Ramos (cell line): ENCODE measurements at regions not wholly inside any gene's neighbourhood (a gene's known extent, or its start where the extent isn't known, plus 50 kb on each side); places are given as distances from the start of the nearest gene placed in this dataset.
"Not testable (repeated sequence)": the region's sequence is repeated elsewhere in the genome, so short reads cannot be mapped to it uniquely, and the experiment has no call there.

Experiments used
- in situ Hi-C: fragments of 300-500 bp; cut with MboI; formaldehyde crosslinking; loops from one replicate; pipeline ENCODE4 v1.14.3; 2022; ENCODE audit warnings: low sequenced_read_pairs; ENCODE audit not compliant: unreplicated experiment

DNA sequence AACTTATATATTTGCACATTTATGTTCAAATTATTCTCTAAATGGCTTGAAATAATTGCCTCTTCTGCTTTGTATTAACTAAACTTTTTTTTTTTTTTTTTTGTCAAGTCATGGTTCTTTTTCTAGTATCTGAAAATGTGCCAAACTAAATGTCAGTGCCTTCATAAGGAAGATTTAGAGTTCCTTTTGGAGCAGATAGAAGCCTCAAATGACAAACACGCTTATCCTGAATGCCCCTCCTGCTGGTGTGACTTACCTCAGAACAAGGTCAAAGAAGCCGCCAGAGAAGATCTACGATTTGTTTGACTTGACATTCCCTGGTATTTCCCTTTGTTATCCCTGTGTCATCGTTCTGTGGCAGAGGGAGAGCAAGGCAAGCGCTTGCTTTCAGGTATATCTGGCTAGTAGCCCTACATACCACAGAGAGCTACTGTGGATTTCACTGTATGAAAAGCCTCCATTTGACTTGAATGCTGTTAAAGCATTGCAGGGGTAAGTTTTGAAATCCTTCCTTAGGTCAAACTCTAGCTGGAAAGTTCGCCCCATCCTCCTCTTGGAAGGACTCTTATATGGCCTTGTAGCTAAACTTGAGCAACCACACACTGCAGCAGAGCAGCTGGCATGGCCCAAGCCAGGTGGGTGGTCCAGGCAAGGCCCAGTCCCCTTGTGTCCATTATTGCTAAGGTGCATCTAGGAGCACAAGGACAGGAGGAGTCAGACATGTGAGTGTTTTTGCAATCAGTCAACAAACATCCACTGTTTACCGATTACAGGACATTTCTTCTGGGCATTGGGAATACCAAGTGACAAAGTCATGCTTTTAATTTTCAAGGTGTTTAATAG lies 285.4 kb upstream of the USP25 start:
- in situ Hi-C loops = no loop called here

DNA sequence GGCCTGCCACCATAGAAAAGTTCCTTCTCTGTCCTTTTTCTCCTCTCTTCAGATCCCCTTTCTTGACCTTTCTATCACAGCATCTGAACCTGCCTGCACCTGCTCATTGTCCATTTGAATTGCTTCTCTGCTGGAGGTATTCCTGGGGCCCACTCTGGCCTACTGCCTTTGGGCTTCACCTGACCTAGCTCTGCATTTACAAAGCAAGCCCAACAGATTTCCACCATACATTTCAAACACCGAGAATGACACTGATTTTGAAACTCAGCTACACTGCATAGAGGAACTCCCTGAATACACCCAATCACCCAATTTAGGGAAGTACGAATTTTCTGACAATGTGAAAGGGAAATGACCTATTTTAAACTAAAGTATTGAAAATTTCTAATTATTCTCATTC lies 284.5 kb upstream of the USP25 start:
- in situ Hi-C loops = no loop called here

DNA sequence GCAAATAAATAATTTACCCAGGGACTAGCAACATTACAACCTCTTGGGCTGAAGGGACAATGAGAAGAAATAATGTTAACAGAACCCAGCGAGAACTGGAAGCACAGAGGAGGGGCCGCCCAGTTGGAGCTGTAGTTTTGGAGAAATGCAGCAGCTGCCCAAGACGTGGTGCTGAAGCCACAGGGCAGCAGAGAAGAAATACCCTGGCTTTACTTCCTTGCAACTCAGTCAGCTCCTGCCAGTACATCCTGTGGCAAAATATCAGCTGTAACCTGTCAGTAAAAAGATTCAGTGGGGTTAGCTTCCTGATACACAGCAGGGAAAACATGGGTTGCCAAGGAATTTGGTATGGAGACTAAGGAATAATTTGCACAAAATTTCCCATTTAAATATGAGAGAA lies 283.6 kb upstream of the USP25 start:
- in situ Hi-C loops = no loop called here

DNA sequence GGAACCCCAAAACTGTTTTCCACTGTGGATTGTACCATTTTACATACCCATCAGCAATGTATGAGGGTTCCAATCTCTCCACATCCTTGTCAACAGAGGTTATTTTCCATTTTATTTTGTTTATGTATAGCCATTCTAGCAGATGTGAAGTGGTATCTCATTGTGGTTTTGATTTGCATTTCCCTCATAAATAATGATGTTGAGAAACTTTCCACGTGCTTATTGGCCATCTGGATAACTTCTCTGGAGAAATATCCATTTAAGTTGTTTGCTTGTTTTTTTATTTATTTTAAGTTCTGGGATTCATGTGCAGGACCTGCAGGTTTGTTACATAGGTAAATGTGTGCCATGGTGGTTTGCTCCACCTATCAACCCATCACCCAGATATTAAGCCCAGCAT lies 280.2 kb upstream of the USP25 start:
- in situ Hi-C loops = no loop called here

DNA sequence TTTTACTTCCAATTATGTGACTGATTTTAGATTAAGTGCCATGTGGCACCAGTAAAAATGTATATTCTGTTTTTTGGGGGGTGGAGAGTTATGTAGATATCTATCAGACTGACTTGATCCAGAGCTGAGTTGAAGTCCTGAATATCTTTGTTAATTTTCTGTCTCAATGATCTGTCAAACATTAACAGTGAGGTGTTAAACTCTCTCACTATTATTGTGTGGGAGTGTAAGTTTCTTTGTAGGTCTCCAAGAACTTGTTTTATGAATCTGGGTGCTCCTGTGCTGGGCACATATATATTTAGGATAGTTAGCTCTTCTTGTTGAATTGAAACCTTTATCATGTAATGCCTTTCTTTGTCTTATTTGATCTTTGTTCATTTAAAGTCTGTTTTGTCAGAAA lies 276.5 kb upstream of the USP25 start:
- in situ Hi-C loops = no loop called here

DNA sequence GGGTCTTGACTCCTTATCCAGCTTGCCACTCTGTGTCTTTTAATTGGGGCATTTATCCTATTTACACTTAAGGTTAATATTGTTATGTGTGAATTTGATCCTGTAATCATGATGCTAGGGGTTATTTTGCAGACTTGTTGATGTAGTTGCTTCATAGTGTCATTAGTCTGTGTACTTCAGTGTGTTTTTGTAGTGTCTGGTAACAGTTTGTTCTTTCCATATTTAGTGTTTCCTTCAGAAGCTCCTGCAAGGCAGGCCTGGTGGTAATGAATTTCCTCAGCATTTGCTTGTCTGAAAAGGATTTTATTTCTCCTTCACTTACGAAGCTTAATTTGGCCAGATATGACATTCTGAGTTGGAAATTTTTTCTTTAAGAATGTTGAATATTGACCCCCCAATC lies 276.0 kb upstream of the USP25 start:
- in situ Hi-C loops = not testable (repeated sequence)

DNA sequence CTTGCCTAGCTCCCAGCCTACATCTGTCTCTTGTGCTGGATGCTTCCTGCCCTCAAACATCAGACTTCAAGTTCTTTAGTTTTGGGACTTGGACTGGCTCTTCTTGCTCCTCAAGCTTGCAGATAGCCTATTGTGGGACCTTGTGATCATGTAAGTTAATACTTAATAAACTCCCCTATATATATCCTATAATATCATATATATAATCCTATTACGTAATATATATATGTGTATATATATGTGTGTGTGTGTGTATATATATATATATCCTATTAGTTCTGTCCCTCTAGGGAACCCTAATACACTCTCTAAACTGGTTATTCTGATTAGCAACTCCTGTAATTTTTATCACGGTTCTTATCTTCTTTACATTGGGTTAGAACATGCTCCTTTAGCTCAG lies 274.9 kb upstream of the USP25 start:
- in situ Hi-C loops = not testable (repeated sequence)

DNA sequence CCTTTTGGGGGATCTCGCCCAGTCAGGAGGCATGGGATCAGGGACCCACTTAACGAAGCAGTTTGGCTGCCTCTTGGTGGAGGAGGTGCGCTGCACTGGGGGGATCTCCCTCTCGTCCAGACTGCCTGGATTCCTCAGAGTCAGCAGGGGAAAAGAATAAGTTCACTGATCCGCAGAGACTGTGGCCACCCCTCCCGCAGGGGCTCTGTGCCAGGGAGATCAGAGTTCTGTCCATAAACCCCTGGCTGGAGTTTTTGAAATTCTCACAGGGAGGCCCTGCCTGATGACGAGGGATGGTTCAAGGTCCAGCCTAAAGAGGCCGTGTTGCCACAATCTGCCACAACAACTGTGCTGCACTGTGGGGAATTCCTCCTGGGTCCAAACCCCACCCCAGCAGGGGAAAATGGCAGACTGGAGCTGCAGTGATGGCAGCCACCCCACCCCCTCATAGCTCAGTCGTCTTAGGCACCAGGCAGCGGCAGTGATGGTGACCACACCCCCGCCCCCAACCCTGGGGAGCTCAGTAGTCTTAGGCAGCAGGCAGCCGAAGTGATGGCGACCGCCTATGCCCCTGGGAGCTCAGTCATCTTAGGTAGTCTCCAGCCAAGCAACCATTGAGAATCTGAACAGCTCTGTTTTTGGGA lies 273.8 kb upstream of the USP25 start:
- in situ Hi-C loops = no loop called here

DNA sequence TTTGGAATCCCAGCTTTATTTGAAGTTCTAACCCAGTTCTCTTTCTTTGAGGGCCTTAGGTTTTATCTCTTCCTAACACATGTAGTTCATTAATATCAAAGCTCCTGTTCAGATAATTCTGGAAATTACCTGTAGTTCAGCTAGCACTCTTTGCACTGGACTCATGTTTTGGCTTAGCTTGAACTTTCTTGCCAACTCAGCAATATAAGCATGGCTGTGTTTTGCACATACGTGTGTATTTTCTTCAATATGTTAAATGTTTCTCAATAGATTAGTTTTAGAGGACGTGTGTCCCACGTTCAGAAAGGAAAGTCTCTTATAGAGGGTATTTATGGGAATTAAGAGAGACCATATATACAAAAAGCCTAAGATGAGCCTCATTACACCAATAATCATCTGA lies 271.8 kb upstream of the USP25 start:
- in situ Hi-C loops = no loop called here

DNA sequence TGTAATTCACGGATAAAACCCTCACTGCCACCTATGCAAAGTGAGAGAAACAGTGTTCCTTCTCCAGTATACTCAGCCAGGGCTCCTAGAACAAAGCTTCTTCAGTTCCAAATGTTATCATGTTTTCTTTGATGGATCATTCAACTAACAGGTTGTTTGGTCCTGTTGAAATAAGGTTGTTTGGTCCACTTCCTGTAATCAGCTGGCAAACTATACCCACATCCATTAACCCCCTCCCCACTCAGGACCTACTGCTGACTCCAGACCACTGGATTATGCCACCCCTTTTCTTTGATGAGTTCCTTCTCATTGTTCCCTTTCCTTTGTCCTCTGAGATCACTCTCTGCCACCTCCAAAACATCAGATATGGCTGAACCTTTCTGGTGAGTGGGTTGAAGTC lies 267.7 kb upstream of the USP25 start:
- in situ Hi-C loops = no loop called here

DNA sequence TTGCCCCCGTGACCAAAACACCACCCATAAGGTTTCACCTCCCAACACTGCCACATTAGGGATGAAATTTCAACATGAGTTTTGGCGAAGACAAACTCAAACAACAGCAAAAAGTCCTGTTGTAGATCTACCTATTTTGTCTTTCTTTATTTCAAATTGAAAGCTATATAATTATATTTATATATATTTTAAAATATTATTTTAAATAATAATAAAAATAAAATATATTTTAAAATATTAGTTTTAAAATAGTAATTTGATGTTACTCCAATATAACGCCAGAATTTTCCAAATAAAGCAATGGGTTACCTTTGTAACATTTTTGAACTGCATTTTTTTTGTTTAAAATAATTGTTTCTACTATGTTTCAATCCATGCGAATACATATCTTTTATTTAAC lies 263.5 kb upstream of the USP25 start:
- in situ Hi-C loops = no loop called here

DNA sequence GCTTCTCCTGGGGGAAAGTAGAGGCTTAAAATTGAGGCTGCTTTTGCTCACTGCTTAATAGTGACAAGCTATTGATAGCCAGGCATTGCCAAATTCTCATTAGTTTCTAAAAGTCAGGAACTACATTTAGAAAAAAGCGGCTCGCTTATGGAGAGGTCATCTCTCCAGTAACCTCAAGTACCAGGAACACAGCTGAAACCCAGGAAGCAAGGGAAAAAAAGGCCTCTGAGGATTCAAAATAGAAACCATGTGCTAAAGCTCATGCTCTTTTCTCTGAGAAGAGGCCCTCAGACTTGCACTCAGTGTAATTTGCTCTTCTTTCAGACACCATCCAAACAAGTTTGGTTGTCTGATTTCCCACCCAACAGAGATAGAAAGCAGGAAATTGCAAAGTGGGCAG lies 261.4 kb upstream of the USP25 start:
- in situ Hi-C loops = no loop called here

DNA sequence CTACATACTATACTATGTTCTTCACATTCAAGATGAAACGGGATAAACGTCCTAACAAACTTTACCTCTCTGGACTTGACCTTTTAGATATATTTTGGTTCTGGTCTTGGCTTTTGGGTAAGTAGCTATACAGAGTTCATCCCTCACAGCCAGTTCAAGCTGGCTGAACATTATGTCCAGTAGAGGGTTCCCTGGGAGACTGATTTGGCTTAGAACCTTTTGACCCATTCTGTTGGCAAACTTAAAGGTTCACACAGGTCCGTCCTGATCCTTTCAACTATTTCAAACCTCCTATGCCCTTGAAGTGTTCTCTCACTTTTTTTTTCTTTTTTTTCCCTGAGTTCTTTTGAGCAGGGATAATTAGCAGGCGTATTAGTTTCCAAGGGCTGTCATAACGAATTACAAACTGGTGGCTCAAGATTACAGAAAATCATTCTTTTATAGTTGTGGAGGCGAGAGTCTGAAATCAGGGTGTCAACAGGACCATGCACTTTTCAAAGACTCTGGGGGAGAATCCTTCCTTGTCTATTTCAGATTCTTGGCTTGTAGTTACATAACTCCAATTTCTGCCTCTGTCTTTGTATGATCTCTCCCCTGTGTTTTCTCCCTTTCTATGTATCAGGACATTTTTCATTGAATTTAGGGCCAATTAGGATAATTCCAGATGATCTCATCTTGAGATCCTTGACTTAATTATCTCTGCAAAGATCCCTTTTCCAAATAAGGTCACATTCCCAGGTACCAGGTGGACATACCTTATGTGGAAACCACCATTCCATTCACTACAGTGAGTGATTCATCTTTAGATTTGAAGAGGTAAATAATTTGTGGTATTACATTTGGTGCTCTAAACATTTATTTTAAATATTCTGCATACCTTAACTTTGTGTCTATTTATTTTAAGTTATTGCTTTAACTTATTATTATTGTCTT lies 257.4 kb upstream of the USP25 start:
- in situ Hi-C loops = no loop called here

DNA sequence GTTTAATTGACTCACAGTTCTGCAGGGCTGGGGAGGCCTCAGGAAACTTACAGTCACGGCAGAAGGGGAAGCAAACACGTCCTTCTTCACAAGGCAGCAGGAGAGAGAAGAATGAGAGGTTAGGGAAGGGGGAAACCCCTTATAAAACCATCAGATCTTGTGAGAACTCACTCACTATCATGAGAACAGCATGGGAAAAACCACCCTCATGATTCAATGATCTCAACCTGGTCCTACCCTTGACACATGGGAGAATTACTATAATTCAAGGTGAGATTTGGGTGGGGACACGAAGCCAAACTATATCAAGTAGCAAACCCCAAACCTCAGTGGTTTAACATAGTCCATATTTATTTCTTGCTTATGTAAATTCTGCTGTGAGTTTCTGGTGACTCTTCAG lies 252.0 kb upstream of the USP25 start:
- in situ Hi-C loops = loop anchor here (25.0 kb wide), 1 partner anchor 1215 kb away; no protein-coding TSS in a partner anchor

DNA sequence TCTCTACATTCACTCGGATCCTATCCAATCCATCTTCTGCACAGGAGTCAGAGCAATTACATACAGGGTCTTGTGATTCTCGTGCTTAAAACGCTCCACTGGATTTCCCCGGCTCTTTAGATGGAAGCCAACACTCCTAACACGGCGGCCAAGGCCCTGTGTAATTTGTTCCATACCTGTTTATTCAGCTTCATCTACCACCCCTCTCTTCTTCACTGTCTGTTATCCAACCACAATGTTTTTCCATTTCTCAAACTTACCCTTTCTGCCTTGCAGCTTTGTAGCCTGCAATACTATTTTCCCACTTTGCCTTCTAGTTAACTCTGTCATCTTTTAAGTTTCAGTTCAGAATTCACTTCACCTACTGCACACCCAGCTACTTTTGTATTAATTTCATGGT lies 249.6 kb upstream of the USP25 start:
- in situ Hi-C loops = loop anchor here (25.0 kb wide), 1 partner anchor 1218 kb away; no protein-coding TSS in a partner anchor

DNA sequence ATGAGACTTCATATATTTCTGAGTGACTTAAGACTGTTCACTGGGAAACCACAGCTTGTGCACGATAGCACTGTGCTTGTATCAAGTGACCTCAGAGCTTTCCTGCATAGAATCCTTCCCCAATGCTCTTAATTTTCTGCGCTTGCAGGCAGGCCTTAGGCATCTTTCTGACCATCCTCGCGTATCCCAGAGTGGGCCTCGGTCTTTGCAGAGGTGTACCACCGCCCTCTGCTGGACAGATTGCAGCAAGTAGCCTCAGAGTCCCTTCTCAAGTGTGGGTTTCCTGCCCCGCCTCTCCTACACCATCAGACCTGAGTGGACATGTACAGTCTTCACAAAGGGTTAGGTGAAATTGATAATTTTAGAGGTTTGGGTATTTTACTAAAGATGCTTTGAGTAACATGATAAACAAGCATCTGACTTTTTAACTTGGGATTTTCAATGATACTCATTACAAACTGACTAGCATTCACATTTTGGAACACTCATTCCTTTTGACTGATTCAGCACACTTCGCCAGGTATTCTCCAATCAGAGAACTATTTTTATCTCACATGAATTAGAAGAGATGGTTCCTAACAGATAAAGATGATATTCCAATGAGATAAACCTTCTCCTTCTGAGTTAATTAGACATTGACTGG lies 246.5 kb upstream of the USP25 start:
- in situ Hi-C loops = loop anchor here (25.0 kb wide), 1 partner anchor 1221 kb away; no protein-coding TSS in a partner anchor

DNA sequence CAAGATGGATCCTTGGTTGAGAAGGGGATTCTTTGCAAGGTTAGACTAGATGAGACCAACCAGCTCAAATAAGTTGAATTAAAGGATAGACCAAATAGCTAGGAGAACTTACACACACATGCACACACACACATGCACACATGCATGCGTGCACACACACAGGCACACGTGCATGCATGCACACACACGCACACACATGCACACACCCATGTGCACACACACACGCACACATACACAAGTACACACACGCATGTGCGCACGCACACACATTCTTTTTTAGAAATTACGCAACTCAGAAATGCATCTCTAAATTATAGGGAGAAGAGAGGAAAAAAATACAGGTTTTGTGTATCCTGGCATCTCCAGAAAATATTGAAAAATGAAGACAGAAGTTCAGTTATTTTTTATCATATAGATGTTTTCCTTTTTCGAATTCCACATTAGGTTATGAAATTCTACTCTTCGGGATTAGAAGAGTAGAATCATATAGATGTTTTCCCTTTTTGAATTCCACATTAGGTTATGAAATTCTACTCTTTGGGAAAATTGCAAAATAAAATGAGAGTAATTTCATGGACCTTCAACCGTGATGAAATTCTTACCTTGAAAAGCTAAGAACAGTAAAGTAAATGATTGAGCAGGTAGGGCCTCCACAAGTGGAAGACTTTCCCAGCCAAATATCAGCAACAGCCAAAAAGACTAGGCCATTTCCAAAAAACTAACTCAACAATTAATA lies 243.2 kb upstream of the USP25 start:
- in situ Hi-C loops = loop anchor here (25.0 kb wide), 1 partner anchor 1224 kb away; no protein-coding TSS in a partner anchor

DNA sequence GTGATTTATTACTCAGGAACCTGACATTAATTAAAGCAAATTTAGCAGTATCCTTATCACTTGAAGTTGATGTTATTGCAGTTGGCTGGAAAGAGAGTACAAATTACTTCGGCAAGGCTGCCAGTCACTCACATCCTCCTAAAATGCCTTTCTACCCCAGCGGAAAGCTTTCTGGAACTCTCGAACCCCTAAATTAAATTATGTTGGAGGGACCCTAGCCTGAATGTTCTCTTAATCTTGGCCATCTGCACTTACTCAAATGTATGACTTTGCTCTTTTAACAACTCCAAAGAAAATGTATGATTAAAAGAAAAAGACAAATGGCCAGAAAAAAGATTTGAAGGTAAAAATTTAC lies 242.6 kb upstream of the USP25 start:
- in situ Hi-C loops = loop anchor here (25.0 kb wide), 1 partner anchor 1225 kb away; no protein-coding TSS in a partner anchor

DNA sequence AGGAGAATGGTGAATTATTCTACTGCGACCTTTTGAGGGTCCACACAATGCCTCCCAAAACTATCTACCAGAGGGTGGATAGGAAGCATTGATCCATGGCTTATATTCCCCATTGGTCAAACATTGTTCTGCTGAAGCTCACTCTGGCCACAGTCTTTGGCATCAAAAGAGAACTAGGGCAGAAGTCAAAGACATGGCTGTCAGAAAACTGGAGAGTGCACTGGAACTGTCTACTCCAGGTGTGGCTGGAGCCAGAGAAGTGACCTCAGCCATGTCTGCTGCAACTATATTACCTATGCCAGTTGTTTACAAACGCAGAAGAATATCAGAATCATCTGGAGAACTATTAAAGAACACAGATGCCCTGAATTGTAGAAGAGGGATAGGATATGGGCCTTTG lies 238.7 kb upstream of the USP25 start:
- in situ Hi-C loops = loop anchor here (25.0 kb wide), 1 partner anchor 1229 kb away; no protein-coding TSS in a partner anchor
